ENCODE measurements at regions not wholly inside any gene's neighbourhood (a gene's known extent, or its start where the extent isn't known, plus 50 kb on each side); places are given as distances from the start of the nearest gene placed in this dataset.

DNA sequence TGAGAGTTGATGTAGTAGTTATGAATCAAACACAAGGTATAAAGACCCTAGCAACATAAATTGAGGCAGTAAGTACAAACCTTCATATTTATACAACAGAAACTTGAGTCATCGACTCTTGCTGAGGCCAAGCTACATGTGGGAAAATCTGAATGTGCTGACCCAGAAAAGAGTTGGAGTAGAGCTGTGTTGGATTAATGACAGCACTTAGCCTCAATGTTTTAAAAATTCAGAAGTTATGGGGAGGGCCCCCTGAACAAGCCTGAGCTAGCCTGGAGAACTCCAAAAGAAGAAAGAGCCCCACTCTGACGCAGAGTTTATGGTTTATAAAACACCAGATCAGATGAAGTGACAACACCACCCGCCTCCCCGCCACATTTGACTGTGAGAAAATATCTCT is 100.0 kb downstream of the DUSP6 start:
- no peak overlapping the region for H4K91ac ChIP-seq (ENCODE audit: low read depth, low read length)
- H2AFZ ChIP-seq (ENCODE audit: insufficient read depth, low read length, poor library complexity): no peak overlapping the region

DNA sequence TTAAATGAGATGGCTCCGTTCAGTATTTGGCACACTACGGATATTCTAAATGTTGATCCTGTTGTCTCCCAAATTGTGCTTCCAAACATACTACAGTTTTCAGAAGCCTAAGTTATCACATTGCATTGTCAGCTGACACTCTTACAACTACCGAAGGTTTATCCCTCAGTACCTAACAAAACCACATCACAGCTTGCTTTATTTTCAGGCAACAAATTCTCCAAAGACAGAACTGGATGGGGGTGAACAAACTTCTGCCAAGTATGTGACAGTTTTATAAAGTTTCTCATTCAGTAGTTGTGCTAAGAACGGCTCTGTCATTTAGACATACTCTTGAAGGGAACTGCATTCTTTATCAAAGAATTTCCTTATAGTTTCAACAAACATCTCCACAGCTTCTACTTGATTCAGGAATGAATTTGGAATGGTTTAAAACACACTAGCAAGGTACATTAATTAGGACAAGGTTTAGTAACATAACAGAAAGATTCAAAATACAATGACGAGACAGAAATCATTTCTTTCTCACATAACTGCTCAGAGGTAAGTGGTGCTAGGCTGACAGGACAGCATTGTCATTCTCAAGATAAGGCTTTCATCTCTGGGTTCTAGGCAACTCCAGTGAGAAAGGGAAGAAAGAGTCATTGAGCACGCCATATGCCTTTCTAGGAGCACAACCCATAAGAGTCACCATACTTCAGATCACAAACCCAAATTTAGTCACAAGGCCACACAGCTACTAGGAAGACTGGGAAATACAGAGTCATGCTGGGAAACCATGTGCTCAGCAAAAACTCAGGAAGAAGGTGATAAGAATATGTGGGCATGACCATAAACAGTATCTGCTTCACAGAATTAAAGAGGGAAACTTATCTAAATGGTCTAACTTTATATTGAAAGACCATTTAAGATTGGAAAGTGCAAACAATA is 100.7 kb downstream of the DUSP6 start:
- Histone ChIP-seq H3K9ac (ENCODE audit: low read length) (no peak overlapping the region), H3K27ac (ENCODE audit: low read depth, low read length) (no peak overlapping the region), H2BK12ac (ENCODE audit: low read length) (no peak overlapping the region), H2AK5ac (ENCODE audit: low read length) (no peak overlapping the region), H2AFZ (ENCODE audit: insufficient read depth, low read length, poor library complexity) (no peak overlapping the region), H3K27me3 (ENCODE audit: insufficient read depth, low read length) (no peaks in the 10 kb centered on the region), H2BK120ac (ENCODE audit: insufficient read depth, low read length, poor library complexity) (no peak overlapping the region), H3K4me1 (ENCODE audit: control insufficient read depth in 1 of 2, insufficient read depth in 2 of 2, low read length in 2 of 2) (no peaks in the 10 kb centered on the region), H2BK5ac (ENCODE audit: low read depth, low read length, poor library complexity) (no peak overlapping the region), H3K79me2 (ENCODE audit: control insufficient read depth, insufficient read depth, low read length, poor library complexity) (no peaks in the 10 kb centered on the region), H4K8ac (ENCODE audit: low read depth, low read length) (no peak overlapping the region), H3K36me3 (ENCODE audit: control insufficient read depth in 1 of 2, insufficient read depth in 2 of 2, low read length in 2 of 2) (no peaks in the 10 kb centered on the region), H3K9me3 (ENCODE audit: insufficient read depth, low read depth, low read length) (no peaks in the 10 kb centered on the region), H3K4ac (ENCODE audit: low read depth, low read length) (no peak overlapping the region), H3K4me2 (ENCODE audit: low read length) (no peak overlapping the region), H4K12ac (ENCODE audit: low read depth, low read length) (no peak overlapping the region), H4K91ac (ENCODE audit: low read depth, low read length) (no peak overlapping the region), H3K14ac (ENCODE audit: low read length) (no peak overlapping the region), H3K79me1 (ENCODE audit: low read length) (no peaks in the 10 kb centered on the region), H3K18ac (ENCODE audit: low read length) (no peak overlapping the region), H3K4me3 (ENCODE audit: low read depth, low read length) (no peak overlapping the region), H3K23ac (ENCODE audit: low read length) (no peak overlapping the region)
- no CpG with 5 or more reads among the region's 6 CpGs for WGBS (ENCODE audit: extremely low coverage, insufficient coverage, insufficient read length)
- no peak for DNase-seq

More for the DNA sequence above, 100.0 kb downstream of the DUSP6 start:
- Histone ChIP-seq H2AK5ac (ENCODE audit: low read length) (no peak overlapping the region), H3K18ac (ENCODE audit: low read length) (no peak overlapping the region), H2BK120ac (ENCODE audit: insufficient read depth, low read length, poor library complexity) (no peak overlapping the region), H3K14ac (ENCODE audit: low read length) (no peak overlapping the region), H2BK12ac (ENCODE audit: low read length) (no peak overlapping the region), H3K27me3 (ENCODE audit: insufficient read depth, low read length) (no peaks in the 10 kb centered on the region), H3K9ac (ENCODE audit: low read length) (no peak overlapping the region), H3K36me3 (ENCODE audit: control insufficient read depth in 1 of 2, insufficient read depth in 2 of 2, low read length in 2 of 2) (no peaks in the 10 kb centered on the region), H3K4me2 (ENCODE audit: low read length) (no peak overlapping the region), H3K79me2 (ENCODE audit: control insufficient read depth, insufficient read depth, low read length, poor library complexity) (no peaks in the 10 kb centered on the region), H4K12ac (ENCODE audit: low read depth, low read length) (no peak overlapping the region), H3K23ac (ENCODE audit: low read length) (no peak overlapping the region), H2BK5ac (ENCODE audit: low read depth, low read length, poor library complexity) (no peak overlapping the region), H3K79me1 (ENCODE audit: low read length) (no peaks in the 10 kb centered on the region), H3K4me1 (ENCODE audit: control insufficient read depth in 1 of 2, insufficient read depth in 2 of 2, low read length in 2 of 2) (no peaks in the 10 kb centered on the region), H3K9me3 (ENCODE audit: insufficient read depth, low read depth, low read length) (no peaks in the 10 kb centered on the region), H3K27ac (ENCODE audit: low read depth, low read length) (no peak overlapping the region), H3K4ac (ENCODE audit: low read depth, low read length) (no peak overlapping the region), H4K8ac (ENCODE audit: low read depth, low read length) (no peak overlapping the region), H3K4me3 (ENCODE audit: low read depth, low read length) (no peak overlapping the region)
- DNase-seq: no peak
- WGBS (ENCODE audit: extremely low coverage, insufficient coverage, insufficient read length): no CpG with 5 or more reads among the region's 4 CpGs

DNA sequence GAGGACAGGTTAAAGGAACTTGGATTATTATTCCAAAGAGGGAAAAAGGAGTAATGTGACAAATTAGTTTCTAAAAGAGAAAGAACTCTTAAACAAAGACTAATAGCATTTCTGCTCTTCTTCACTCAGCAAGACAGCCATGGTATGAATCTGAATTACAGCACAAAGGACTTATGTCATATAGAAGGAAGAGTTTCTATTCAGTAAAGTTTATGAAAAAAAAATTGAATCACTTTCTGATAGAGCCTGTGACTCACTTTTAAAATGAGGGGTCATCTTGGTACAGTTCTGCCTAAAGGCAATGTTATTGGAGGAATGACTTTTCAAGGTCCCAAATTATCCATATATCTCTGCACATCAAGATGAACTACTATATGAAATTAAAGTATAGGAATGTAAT is 101.7 kb downstream of the DUSP6 start:
- H2AK5ac ChIP-seq (ENCODE audit: low read length): no peak overlapping the region
- no peak overlapping the region for H3K27ac ChIP-seq (ENCODE audit: low read depth, low read length)
- H3K9me3 ChIP-seq (ENCODE audit: insufficient read depth, low read depth, low read length): no peaks in the 10 kb centered on the region
- no peak overlapping the region for H4K12ac ChIP-seq (ENCODE audit: low read depth, low read length)
- H3K4me2 ChIP-seq (ENCODE audit: low read length): no peak overlapping the region
- no peak overlapping the region for H3K4me3 ChIP-seq (ENCODE audit: low read depth, low read length)
- no peak overlapping the region for H3K9ac ChIP-seq (ENCODE audit: low read length)
- H3K27me3 ChIP-seq (ENCODE audit: insufficient read depth, low read length): no peaks in the 10 kb centered on the region
- H2BK120ac ChIP-seq (ENCODE audit: insufficient read depth, low read length, poor library complexity): no peak overlapping the region
- no peak overlapping the region for H3K4ac ChIP-seq (ENCODE audit: low read depth, low read length)
- H4K8ac ChIP-seq (ENCODE audit: low read depth, low read length): no peak overlapping the region
- no peak overlapping the region for H4K91ac ChIP-seq (ENCODE audit: low read depth, low read length)
- H2AFZ ChIP-seq (ENCODE audit: insufficient read depth, low read length, poor library complexity): no peak overlapping the region
- H3K14ac ChIP-seq (ENCODE audit: low read length): no peak overlapping the region
- no peaks in the 10 kb centered on the region for H3K79me1 ChIP-seq (ENCODE audit: low read length)
- no peak overlapping the region for H2BK12ac ChIP-seq (ENCODE audit: low read length)
- no peak for DNase-seq
- no peak overlapping the region for H3K18ac ChIP-seq (ENCODE audit: low read length)
- no peaks in the 10 kb centered on the region for H3K79me2 ChIP-seq (ENCODE audit: control insufficient read depth, insufficient read depth, low read length, poor library complexity)
- no peak overlapping the region for H2BK5ac ChIP-seq (ENCODE audit: low read depth, low read length, poor library complexity)
- no peaks in the 10 kb centered on the region for H3K4me1 ChIP-seq (ENCODE audit: control insufficient read depth in 1 of 2, insufficient read depth in 2 of 2, low read length in 2 of 2)
- no peaks in the 10 kb centered on the region for H3K36me3 ChIP-seq (ENCODE audit: control insufficient read depth in 1 of 2, insufficient read depth in 2 of 2, low read length in 2 of 2)
- no peak overlapping the region for H3K23ac ChIP-seq (ENCODE audit: low read length)

DNA sequence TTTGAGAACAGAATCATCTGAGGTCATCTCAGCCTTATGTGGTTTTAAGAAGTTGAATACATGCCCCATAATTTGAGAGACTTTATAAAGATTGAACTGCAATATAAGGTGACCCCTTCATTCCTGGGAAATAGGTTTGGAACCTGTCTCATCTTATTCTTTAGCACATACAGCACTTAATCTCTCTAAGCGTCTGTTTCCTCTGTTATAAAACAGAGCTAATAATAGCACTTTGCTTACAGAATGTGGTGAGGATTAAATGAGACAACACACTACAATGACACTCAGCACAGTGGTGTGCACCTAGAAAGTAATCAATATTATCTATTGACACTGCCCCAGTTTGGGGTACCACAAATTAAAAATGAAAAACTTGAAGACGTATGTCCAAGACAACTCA is 102.1 kb downstream of the DUSP6 start:
- Histone ChIP-seq H3K4me1 (ENCODE audit: control insufficient read depth in 1 of 2, insufficient read depth in 2 of 2, low read length in 2 of 2) (peaks cover 0 to 1% of the 10 kb centered on the region in 2 experiments), H3K79me1 (ENCODE audit: low read length) (peaks cover 1% of the 10 kb centered on the region), H2AK5ac (ENCODE audit: low read length) (no peak overlapping the region), H3K4ac (ENCODE audit: low read depth, low read length) (no peak overlapping the region), H4K12ac (ENCODE audit: low read depth, low read length) (no peak overlapping the region), H3K27me3 (ENCODE audit: insufficient read depth, low read length) (no peaks in the 10 kb centered on the region), H3K9ac (ENCODE audit: low read length) (no peak overlapping the region), H3K23ac (ENCODE audit: low read length) (no peak overlapping the region), H3K36me3 (ENCODE audit: control insufficient read depth in 1 of 2, insufficient read depth in 2 of 2, low read length in 2 of 2) (no peaks in the 10 kb centered on the region), H4K8ac (ENCODE audit: low read depth, low read length) (no peak overlapping the region), H4K91ac (ENCODE audit: low read depth, low read length) (no peak overlapping the region), H3K18ac (ENCODE audit: low read length) (no peak overlapping the region), H2BK12ac (ENCODE audit: low read length) (no peak overlapping the region), H3K79me2 (ENCODE audit: control insufficient read depth, insufficient read depth, low read length, poor library complexity) (no peaks in the 10 kb centered on the region), H2BK5ac (ENCODE audit: low read depth, low read length, poor library complexity) (no peak overlapping the region), H3K4me2 (ENCODE audit: low read length) (no peak overlapping the region), H3K27ac (ENCODE audit: low read depth, low read length) (no peak overlapping the region), H3K4me3 (ENCODE audit: low read depth, low read length) (no peak overlapping the region), H3K9me3 (ENCODE audit: insufficient read depth, low read depth, low read length) (no peaks in the 10 kb centered on the region), H2BK120ac (ENCODE audit: insufficient read depth, low read length, poor library complexity) (no peak overlapping the region), H3K14ac (ENCODE audit: low read length) (no peak overlapping the region), H2AFZ (ENCODE audit: insufficient read depth, low read length, poor library complexity) (no peak overlapping the region)
- no CpG with 5 or more reads among the region's 2 CpGs for WGBS (ENCODE audit: extremely low coverage, insufficient coverage, insufficient read length)
- DNase-seq: no peak

All from trophoblast cell (in vitro differentiated cells and primary cell).